Mesendoderm (in vitro differentiated cells): ENCODE measurements at regions not wholly inside any gene's neighbourhood (a gene's known extent, or its start where the extent isn't known, plus 50 kb on each side); places are given as distances from the start of the nearest gene placed in this dataset.

ENCODE experiments used
- DNase-seq: peaks from one replicate; pipeline ENCODE4 v3.0.0; 2013
- H2AK5ac ChIP-seq: 2 replicates; pipeline ENCODE4 v1.6.1; 2013; ENCODE audit warnings: low read length, inconsistent platforms
- H2BK120ac ChIP-seq: 2 replicates; pipeline ENCODE4 v1.6.1; 2013; ENCODE audit warnings: low read depth, mild to moderate bottlenecking, low read length, moderate library complexity, mixed read lengths
- H2BK15ac ChIP-seq: replicated peaks from 2 replicates; pipeline ENCODE4 v1.6.1; 2013; ENCODE audit warnings: low read depth, mild to moderate bottlenecking, moderate library complexity
- H2BK5ac ChIP-seq: 2 replicates; pipeline ENCODE4 v1.6.1; 2013; ENCODE audit warnings: low read length, inconsistent platforms
- H3K18ac ChIP-seq: 2 replicates; pipeline ENCODE4 v1.6.1; 2013; ENCODE audit warnings: mild to moderate bottlenecking, low read length, mixed read lengths
- H3K23ac ChIP-seq: one replicate; pipeline ENCODE4 v1.6.1; 2013; ENCODE audit warnings: low read length
- H3K27ac ChIP-seq: 2 replicates; pipeline ENCODE4 v1.5.1; 2013; ENCODE audit warnings: low read depth, mild to moderate bottlenecking, inconsistent platforms, low read length, moderate library complexity
- H3K27me3 ChIP-seq: 2 replicates; pipeline ENCODE4 v1.6.1; 2013; ENCODE audit warnings: low read length, control low read depth, mild to moderate bottlenecking, inconsistent platforms; ENCODE audit not compliant: insufficient read depth, poor library complexity
- H3K36me3 ChIP-seq: 2 replicates; pipeline ENCODE4 v1.6.1; 2013; ENCODE audit warnings: low read length, inconsistent platforms; ENCODE audit not compliant: control insufficient read depth, insufficient read depth
- H3K4ac ChIP-seq: one replicate; pipeline ENCODE4 v1.6.1; 2013; ENCODE audit warnings: low read depth, mild to moderate bottlenecking, low read length, moderate library complexity
- H3K4me1 ChIP-seq: 2 replicates; pipeline ENCODE4 v1.6.1; 2013; ENCODE audit warnings: low read depth, low read length, inconsistent platforms; ENCODE audit not compliant: control insufficient read depth
- H3K4me2 ChIP-seq: 2 replicates; pipeline ENCODE4 v1.6.1; 2013; ENCODE audit warnings: low read length
- H3K4me3 ChIP-seq: 2 replicates; pipeline ENCODE4 v1.5.1; 2013; ENCODE audit warnings: mild to moderate bottlenecking, low read length
- H3K56ac ChIP-seq: one replicate; pipeline ENCODE4 v1.6.1; 2013; ENCODE audit warnings: low read length
- H3K79me1 ChIP-seq: 2 replicates; pipeline ENCODE4 v1.6.1; 2013; ENCODE audit warnings: low read length, inconsistent platforms
- H3K79me2 ChIP-seq: 2 replicates; pipeline ENCODE4 v1.6.1; 2013; ENCODE audit warnings: mild to moderate bottlenecking, low read length; ENCODE audit not compliant: control insufficient read depth, insufficient read depth
- H3K9ac ChIP-seq: 2 replicates; pipeline ENCODE4 v1.6.1; 2013; ENCODE audit warnings: low read length, inconsistent platforms
- H4K5ac ChIP-seq: one replicate; pipeline ENCODE4 v1.6.1; 2013; ENCODE audit warnings: low read length
- H4K8ac ChIP-seq: one replicate; pipeline ENCODE4 v1.6.1; 2013; ENCODE audit warnings: low read depth, mild to moderate bottlenecking, control low read depth, low read length, moderate library complexity
- WGBS: extraction: QIAGEN DNeasy Blood & Tissue Kit; methylation state at CpG from one replicate; pipeline ENCODE4 v1.1.7; 2013; ENCODE audit warnings: low lambda C conversion rate, missing lambda C conversion rate; ENCODE audit not compliant: insufficient coverage; ENCODE audit errors: extremely low coverage; 5-methylcytosine and 5-hydroxymethylcytosine counted together

GRCh38 chrX:125202591-125203248 is 117.0 kb upstream of the TEX13C start:
- no peak overlapping the region for H4K8ac ChIP-seq
- no peak overlapping the region for H3K27ac ChIP-seq
- WGBS: no CpG with 5 or more reads among the region's 33 CpGs
- no peak overlapping the region for H2BK120ac ChIP-seq
- peak overlapping the region; percentile 15 for H3K56ac ChIP-seq
- H2AK5ac ChIP-seq: no peak overlapping the region
- H2BK5ac ChIP-seq: no peak overlapping the region
- no peaks in the 10 kb centered on the region for H3K36me3 ChIP-seq
- H2BK15ac ChIP-seq: no peak overlapping the region
- peaks cover 1% of the 10 kb centered on the region for H3K27me3 ChIP-seq
- H3K79me1 ChIP-seq: no peaks in the 10 kb centered on the region
- DNase-seq: peak; percentile 10
- no peak overlapping the region for H3K18ac ChIP-seq
- H3K79me2 ChIP-seq: no peaks in the 10 kb centered on the region
- H3K4ac ChIP-seq: no peak overlapping the region
- H3K4me1 ChIP-seq: no peaks in the 10 kb centered on the region
- H3K4me3 ChIP-seq: peak overlapping the region; percentile 23
- H3K23ac ChIP-seq: no peak overlapping the region
- no peak overlapping the region for H4K5ac ChIP-seq
- H3K9ac ChIP-seq: no peak overlapping the region
- H3K4me2 ChIP-seq: peak overlapping the region; percentile 54

- Histone ChIP-seq H3K4me3 (no peak overlapping the region), H3K27me3 (peaks cover 1% of the 10 kb centered on the region)
Measured at GRCh38 chrX:125203365-125203736, 116.3 kb upstream of the TEX13C start.

GRCh38 chrX:125203737-125204578 is 115.7 kb upstream of the TEX13C start:
- Histone ChIP-seq H3K27me3 (peaks cover 1% of the 10 kb centered on the region), H3K4ac (no peak overlapping the region), H3K79me2 (no peaks in the 10 kb centered on the region), H3K27ac (no peak overlapping the region), H3K4me2 (peak overlapping the region; percentile 75), H3K79me1 (no peaks in the 10 kb centered on the region), H2BK5ac (no peak overlapping the region), H3K4me1 (no peaks in the 10 kb centered on the region), H3K18ac (no peak overlapping the region), H3K4me3 (peak overlapping the region; percentile 35), H2AK5ac (no peak overlapping the region), H4K5ac (no peak overlapping the region), H3K56ac (peak overlapping the region; percentile 80), H3K23ac (no peak overlapping the region), H2BK15ac (no peak overlapping the region), H2BK120ac (no peak overlapping the region), H3K36me3 (no peaks in the 10 kb centered on the region), H4K8ac (no peak overlapping the region), H3K9ac (peak overlapping the region; percentile 50)
- peak; percentile 85 for DNase-seq
- WGBS: no CpG with 5 or more reads among the region's 63 CpGs

More at GRCh38 chrX:125203365-125203736, 116.3 kb upstream of the TEX13C start:
- no peak overlapping the region for H3K27ac ChIP-seq
- H3K18ac ChIP-seq: no peak overlapping the region
- no peaks in the 10 kb centered on the region for H3K79me1 ChIP-seq
- peak overlapping the region; percentile 58 for H3K56ac ChIP-seq
- H3K36me3 ChIP-seq: no peaks in the 10 kb centered on the region
- H2BK5ac ChIP-seq: no peak overlapping the region
- no peak overlapping the region for H2BK120ac ChIP-seq
- no peak overlapping the region for H4K5ac ChIP-seq
- no peak overlapping the region for H3K4ac ChIP-seq
- H3K4me1 ChIP-seq: no peaks in the 10 kb centered on the region
- H3K4me2 ChIP-seq: peak overlapping the region; percentile 8
- no peak overlapping the region for H3K23ac ChIP-seq
- DNase-seq: peak; percentile 28
- no peaks in the 10 kb centered on the region for H3K79me2 ChIP-seq
- no peak overlapping the region for H2AK5ac ChIP-seq
- no peak overlapping the region for H3K9ac ChIP-seq
- WGBS: no CpG with 5 or more reads among the region's 25 CpGs
- no peak overlapping the region for H2BK15ac ChIP-seq
- no peak overlapping the region for H4K8ac ChIP-seq

DNA sequence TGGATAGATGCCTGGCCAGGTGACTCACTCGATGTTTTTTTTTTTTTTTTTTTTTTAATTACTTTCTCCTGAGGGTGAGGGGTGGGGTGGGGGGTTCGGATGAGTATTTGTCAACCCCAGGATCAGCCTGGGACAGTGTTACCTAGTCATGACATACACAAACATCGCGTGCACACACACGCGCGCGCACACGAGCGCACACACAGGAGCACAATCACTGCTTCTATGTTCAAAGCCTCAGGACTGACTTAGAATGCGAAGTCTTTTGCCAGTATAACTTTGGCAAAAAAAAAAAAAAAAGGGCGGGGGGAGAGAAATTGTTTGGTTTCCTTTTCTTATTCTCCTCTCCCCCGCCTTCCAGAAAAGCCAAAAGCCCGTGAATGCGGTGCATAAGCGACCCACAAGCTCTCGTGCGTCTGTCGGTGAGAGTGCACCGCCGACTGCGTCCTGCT is 115.0 kb upstream of the TEX13C start:
- Histone ChIP-seq H4K8ac (no peak overlapping the region), H3K79me1 (no peaks in the 10 kb centered on the region), H2BK15ac (no peak overlapping the region), H3K27me3 (peaks cover 1% of the 10 kb centered on the region), H2BK5ac (no peak overlapping the region), H2AK5ac (no peak overlapping the region), H3K36me3 (no peaks in the 10 kb centered on the region), H3K4me3 (no peak overlapping the region), H3K56ac (peak overlapping the region; percentile 85), H4K5ac (no peak overlapping the region), H2BK120ac (no peak overlapping the region), H3K4me1 (no peaks in the 10 kb centered on the region), H3K4me2 (peak overlapping the region; percentile 64), H3K9ac (peak overlapping the region; percentile 51), H3K27ac (no peak overlapping the region), H3K79me2 (no peaks in the 10 kb centered on the region), H3K23ac (no peak overlapping the region), H3K4ac (peak overlapping the region; percentile 55), H3K18ac (peak overlapping the region; percentile 71)
- DNase-seq: no peak
- WGBS: no CpG with 5 or more reads among the region's 22 CpGs

GRCh38 chrX:125205133-125205917 is 114.3 kb upstream of the TEX13C start:
- Histone ChIP-seq H2BK120ac (no peak overlapping the region), H3K56ac (peak overlapping the region; percentile 85), H3K27me3 (peaks cover 1% of the 10 kb centered on the region), H3K4me2 (peak overlapping the region; percentile 64), H3K79me2 (no peaks in the 10 kb centered on the region), H3K27ac (no peak overlapping the region), H3K23ac (no peak overlapping the region), H2AK5ac (no peak overlapping the region), H4K8ac (no peak overlapping the region), H3K18ac (peak overlapping the region; percentile 71), H3K9ac (peak overlapping the region; percentile 51), H3K4me1 (no peaks in the 10 kb centered on the region), H3K4me3 (no peak overlapping the region), H3K79me1 (no peaks in the 10 kb centered on the region), H2BK15ac (no peak overlapping the region), H4K5ac (no peak overlapping the region), H3K36me3 (no peaks in the 10 kb centered on the region), H3K4ac (peak overlapping the region; percentile 55), H2BK5ac (no peak overlapping the region)
- DNase-seq: peak; percentile 93
- WGBS: no CpG with 5 or more reads among the region's 48 CpGs
